Type B pancreatic cell (in vitro differentiated cells): ENCODE measurements at regions not wholly inside any gene's neighbourhood (a gene's known extent, or its start where the extent isn't known, plus 50 kb on each side); places are given as distances from the start of the nearest gene placed in this dataset.

Experiments
- DNase-seq: peaks from one replicate; pipeline ENCODE4 v3.0.0; 2021; ENCODE audit warnings: mixed read lengths; ENCODE audit not compliant: unreplicated experiment; ENCODE audit errors: extremely low spot score
- H3K27ac Mint-ChIP-seq: 2 replicates; pipeline ENCODE4 v1.8.0; 2021; ENCODE audit warnings: mild to moderate bottlenecking, mixed read lengths
- H3K27me3 Mint-ChIP-seq: 2 replicates; pipeline ENCODE4 v1.8.0; 2021; ENCODE audit warnings: mixed read lengths
- H3K36me3 Mint-ChIP-seq: 2 replicates; pipeline ENCODE4 v1.8.0; 2021; ENCODE audit warnings: mixed read lengths
- H3K4me1 Mint-ChIP-seq: one replicate; pipeline ENCODE4 v1.8.0; 2021; ENCODE audit warnings: mixed read lengths; ENCODE audit not compliant: unreplicated experiment
- H3K4me3 Mint-ChIP-seq: 2 replicates; pipeline ENCODE4 v1.8.0; 2021; ENCODE audit warnings: mild to moderate bottlenecking, mixed read lengths
- H3K9me3 Mint-ChIP-seq: 2 replicates; pipeline ENCODE4 v1.8.0; 2021; ENCODE audit warnings: mixed read lengths
- TF ChIP-seq, protein P1 (sequence below): fragments of 200-600 bp; sonication (generic); conservative IDR thresholded peaks from 2 replicates; pipeline ENCODE4 v1.5.0; 2021; ENCODE audit warnings: antibody characterized with exemption, mild to moderate bottlenecking

- Mint-ChIP-seq H3K27me3 (no peaks in the 10 kb centered on the region), H3K27ac (no peak overlapping the region), H3K36me3 (no peaks in the 10 kb centered on the region), H3K9me3 (no peaks in the 10 kb centered on the region), H3K4me3 (no peak overlapping the region), H3K4me1 (peaks cover 14% of the 10 kb centered on the region)
- no peak for DNase-seq
- TF ChIP-seq, protein P1, sequence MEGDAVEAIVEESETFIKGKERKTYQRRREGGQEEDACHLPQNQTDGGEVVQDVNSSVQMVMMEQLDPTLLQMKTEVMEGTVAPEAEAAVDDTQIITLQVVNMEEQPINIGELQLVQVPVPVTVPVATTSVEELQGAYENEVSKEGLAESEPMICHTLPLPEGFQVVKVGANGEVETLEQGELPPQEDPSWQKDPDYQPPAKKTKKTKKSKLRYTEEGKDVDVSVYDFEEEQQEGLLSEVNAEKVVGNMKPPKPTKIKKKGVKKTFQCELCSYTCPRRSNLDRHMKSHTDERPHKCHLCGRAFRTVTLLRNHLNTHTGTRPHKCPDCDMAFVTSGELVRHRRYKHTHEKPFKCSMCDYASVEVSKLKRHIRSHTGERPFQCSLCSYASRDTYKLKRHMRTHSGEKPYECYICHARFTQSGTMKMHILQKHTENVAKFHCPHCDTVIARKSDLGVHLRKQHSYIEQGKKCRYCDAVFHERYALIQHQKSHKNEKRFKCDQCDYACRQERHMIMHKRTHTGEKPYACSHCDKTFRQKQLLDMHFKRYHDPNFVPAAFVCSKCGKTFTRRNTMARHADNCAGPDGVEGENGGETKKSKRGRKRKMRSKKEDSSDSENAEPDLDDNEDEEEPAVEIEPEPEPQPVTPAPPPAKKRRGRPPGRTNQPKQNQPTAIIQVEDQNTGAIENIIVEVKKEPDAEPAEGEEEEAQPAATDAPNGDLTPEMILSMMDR, result no peak
These were observed 929.0 kb downstream of the MCTP2 start for GRCh38 chr15:95160316-95160715.

DNA sequence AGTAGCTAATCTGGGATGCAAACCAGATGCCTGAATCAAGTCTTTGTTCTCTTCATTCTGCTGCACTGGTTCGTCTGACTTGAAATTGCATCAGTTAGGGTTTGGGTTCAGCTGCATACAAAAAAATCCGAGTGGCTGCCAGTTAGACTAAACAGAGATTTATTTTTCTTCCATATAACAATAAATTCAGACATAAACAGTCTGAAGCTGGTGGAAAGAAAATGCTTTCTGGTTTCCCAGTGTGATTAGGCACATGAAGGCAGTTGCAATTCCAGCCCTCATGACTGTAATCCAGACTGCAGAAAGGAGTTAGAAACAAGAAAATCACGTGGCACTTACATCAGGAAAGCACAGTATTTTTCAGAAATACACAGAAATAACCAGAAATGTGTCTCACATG, 930.7 kb downstream of the MCTP2 start:
- H3K4me1 Mint-ChIP-seq, result peaks cover 14% of the 10 kb centered on the region
- no peak overlapping the region for H3K4me3 Mint-ChIP-seq

DNA sequence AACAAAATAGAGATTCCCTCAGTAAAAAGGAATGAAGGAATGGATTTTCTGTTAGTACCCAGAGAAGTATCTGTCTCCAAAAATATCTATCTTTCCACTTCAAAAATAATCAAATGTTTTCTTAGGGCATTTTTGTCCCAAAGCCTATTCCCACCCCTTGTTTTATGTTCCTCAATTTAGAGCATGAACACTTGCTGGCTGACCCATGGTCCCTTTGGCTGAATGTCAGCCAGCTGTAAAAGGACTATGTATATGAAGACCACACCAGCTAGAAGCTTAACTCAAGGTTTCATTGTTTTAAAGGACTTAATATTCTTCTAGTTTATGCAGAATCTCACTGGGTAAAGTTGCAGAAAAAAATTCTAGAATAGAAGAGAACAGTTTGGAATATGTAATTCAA, 931.2 kb downstream of the MCTP2 start:
- Mint-ChIP-seq H3K4me3 (no peak overlapping the region), H3K36me3 (no peaks in the 10 kb centered on the region), H3K27me3 (no peaks in the 10 kb centered on the region), H3K4me1 (peaks cover 14% of the 10 kb centered on the region), H3K9me3 (peaks cover 5% of the 10 kb centered on the region), H3K27ac (no peak overlapping the region)
- no peak for DNase-seq
- TF ChIP-seq, protein P1, result no peak

More for the DNA sequence above, 930.7 kb downstream of the MCTP2 start:
- Mint-ChIP-seq H3K27ac (no peak overlapping the region), H3K9me3 (peaks cover 1% of the 10 kb centered on the region), H3K27me3 (no peaks in the 10 kb centered on the region), H3K36me3 (no peaks in the 10 kb centered on the region)
- TF ChIP-seq, protein P1, result no peak
- DNase-seq, result no peak

GRCh38 chr15:95162967-95163531, 931.7 kb downstream of the MCTP2 start:
- H3K36me3 Mint-ChIP-seq, result no peaks in the 10 kb centered on the region
- peak overlapping the region; percentile 6 for H3K27ac Mint-ChIP-seq
- no peak for DNase-seq
- H3K4me1 Mint-ChIP-seq, result peaks cover 16% of the 10 kb centered on the region
- TF ChIP-seq, protein P1, result no peak
- H3K4me3 Mint-ChIP-seq, result no peak overlapping the region
- peaks cover 5% of the 10 kb centered on the region for H3K9me3 Mint-ChIP-seq
- H3K27me3 Mint-ChIP-seq, result no peaks in the 10 kb centered on the region

DNA sequence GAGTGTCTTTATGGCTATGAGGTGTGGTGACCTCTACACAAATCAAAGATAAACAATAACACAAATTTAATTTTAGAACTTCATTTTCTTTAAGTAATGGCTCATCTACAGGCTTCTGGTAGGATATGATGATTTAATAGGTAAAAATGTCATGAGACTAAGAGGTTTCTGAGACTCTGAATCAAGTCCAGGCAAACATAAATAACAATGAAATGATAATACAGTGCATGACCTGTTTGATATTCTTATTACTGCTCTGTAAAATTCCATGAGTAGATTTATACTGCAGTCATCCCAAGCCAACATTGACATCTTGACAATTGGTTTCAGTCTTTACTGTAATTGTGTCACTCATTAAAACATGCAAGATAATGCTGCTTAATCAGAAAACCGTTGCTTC, 936.8 kb downstream of the MCTP2 start:
- Mint-ChIP-seq H3K27me3 (no peaks in the 10 kb centered on the region), H3K9me3 (peaks cover 9% of the 10 kb centered on the region), H3K4me3 (no peak overlapping the region), H3K36me3 (no peaks in the 10 kb centered on the region), H3K4me1 (peaks cover 34% of the 10 kb centered on the region), H3K27ac (no peak overlapping the region)
- TF ChIP-seq, protein P1, result no peak
- DNase-seq, result no peak
